ENCODE measurements at regions not wholly inside any gene's neighbourhood (a gene's known extent, or its start where the extent isn't known, plus 50 kb on each side); places are given as distances from the start of the nearest gene placed in this dataset.

DNA sequence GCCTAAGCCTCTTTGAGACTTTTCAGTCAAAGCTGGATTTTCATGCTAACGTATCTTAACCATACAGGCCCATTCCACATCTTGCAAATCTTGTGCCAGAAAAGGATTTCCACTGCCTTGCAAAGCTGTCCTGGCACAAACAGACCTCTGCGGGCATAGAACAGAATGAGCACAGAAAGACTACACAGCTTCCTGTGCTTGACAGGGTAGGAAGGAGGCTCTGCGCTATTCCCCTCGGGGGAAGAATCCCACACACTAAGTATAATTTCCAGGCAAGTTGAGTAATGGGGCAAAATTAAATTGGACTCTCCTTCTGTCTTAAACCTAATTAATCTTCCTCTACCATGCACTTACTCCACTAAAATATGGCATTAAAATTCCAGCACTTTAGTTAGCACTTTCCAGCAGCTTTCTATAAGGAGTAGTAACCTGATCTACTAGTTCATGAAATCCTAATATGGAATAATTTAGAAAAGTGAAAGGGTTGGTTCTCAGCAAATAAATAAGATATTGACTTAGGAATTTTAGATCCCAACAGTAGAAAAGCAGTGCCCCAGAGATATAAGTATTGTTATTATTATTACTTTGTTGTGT is 532.1 kb upstream of the JAG1 start:
- no peak for DNase-seq (ENCODE audit: low read depth)
- TF ChIP-seq CTCF (IDR thresholded peaks at IDR 0.05; ENCODE audit: insufficient read depth, low read length), result no peak
- no peak overlapping the region for H3K4me3 ChIP-seq (ENCODE audit: low read depth, low read length)

DNA sequence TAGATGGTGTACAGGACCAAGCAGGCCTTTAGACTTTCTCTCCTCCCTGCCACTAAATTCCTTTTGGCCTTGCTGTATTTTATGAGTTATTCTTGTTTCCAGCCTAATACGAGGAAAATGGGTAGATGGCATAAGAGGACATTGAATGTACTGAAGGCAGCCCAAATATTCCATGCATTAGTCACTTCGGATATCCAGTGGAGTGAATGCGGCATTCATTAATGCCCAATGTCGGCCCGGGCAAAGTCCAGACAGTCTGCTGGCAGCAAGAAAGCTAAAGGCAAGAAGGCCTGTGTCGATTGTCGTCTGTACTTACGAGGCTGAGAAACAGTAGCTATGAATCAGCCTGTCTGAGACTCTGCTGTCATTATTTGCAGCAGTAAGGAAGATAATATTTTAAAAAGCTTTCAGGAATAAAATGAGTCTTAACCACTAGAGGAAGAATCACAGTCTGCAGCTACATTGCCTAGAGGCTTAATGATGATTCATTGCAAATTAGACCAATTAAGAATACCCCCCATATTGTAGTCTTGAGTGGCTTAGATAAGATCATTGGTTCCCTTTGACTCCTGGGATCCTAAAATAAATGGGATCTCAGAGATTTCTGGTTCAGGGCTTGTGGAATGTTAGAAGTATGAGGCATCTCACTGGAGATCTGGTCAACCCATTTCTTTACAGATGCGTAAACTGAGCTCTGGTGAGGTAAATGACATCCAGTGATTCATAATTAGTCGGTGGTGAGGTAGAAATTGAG is 534.1 kb upstream of the JAG1 start:
- DNase-seq (ENCODE audit: low read depth), result peak; percentile 29
- no peak overlapping the region for H3K4me3 ChIP-seq (ENCODE audit: low read depth, low read length)
- TF ChIP-seq CTCF (IDR thresholded peaks at IDR 0.05; ENCODE audit: insufficient read depth, low read length), result no peak

- no peak for TF ChIP-seq CTCF (IDR thresholded peaks at IDR 0.05; ENCODE audit: insufficient read depth, low read length)
Measured at GRCh38 chr20:11210611-11211010, 536.8 kb upstream of the JAG1 start.

DNA sequence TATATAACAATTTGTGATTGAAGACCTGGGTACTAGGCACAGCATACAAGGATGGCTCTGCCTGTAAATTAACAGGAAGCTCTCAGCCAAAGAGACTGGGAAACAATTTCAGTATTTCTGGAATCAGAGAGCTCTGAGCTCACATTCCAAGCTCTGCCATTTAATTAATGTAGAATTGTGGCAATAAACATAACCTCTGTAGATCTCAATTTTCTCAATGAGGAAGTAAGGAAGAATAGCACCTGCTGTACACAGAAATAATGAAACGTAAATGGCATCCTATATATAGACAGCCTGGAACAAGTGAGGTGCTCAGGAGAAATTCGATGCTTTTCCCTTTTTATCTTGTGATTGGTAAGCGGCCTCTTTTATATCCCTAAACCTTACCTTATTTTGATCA is 538.5 kb upstream of the JAG1 start:
- no peak overlapping the region for H3K4me3 ChIP-seq (ENCODE audit: low read depth, low read length)
- DNase-seq (ENCODE audit: low read depth), result no peak
- no peak for TF ChIP-seq CTCF (IDR thresholded peaks at IDR 0.05; ENCODE audit: insufficient read depth, low read length)

More at GRCh38 chr20:11210611-11211010, 536.8 kb upstream of the JAG1 start:
- H3K4me3 ChIP-seq (ENCODE audit: low read depth, low read length), result no peak overlapping the region
- no peak for DNase-seq (ENCODE audit: low read depth)

- DNase-seq (ENCODE audit: low read depth), result no peak
- no peak overlapping the region for H3K4me3 ChIP-seq (ENCODE audit: low read depth, low read length)
- no peak for TF ChIP-seq CTCF (IDR thresholded peaks at IDR 0.05; ENCODE audit: insufficient read depth, low read length)
Measured at GRCh38 chr20:11212902-11213301, 539.1 kb upstream of the JAG1 start.

GRCh38 chr20:11214256-11214840 is 540.5 kb upstream of the JAG1 start:
- no peak for TF ChIP-seq CTCF (IDR thresholded peaks at IDR 0.05; ENCODE audit: insufficient read depth, low read length)
- DNase-seq (ENCODE audit: low read depth), result peak; percentile 31
- H3K4me3 ChIP-seq (ENCODE audit: low read depth, low read length), result no peak overlapping the region

All from fibroblast of the aortic adventitia (primary cell).